Endothelial cell of umbilical vein (primary cell): ENCODE measurements at regions not wholly inside any gene's neighbourhood (a gene's known extent, or its start where the extent isn't known, plus 50 kb on each side); places are given as distances from the start of the nearest gene placed in this dataset.

Source experiments
- BruUV-seq: library from RNA; stranded (reverse); fragments of 400-500 nt; replicated peaks from 2 replicates; lab custom pipeline; 2021; lab: Mats Ljungman, UMichigan
- CTCF ChIA-PET: fragments of 300-600, 350-600 bp; sonication (Branson Sonifier 250); formaldehyde crosslinking; loops from one replicate; lab custom pipeline; 2021; ENCODE audit warnings: antibody characterized with exemption, inconsistent platforms; lab: Charles Lee
- POLR2A ChIA-PET: fragments of 300-600, 350-600 bp; sonication (Branson Sonifier 250); formaldehyde crosslinking; loops from one replicate; lab custom pipeline; 2021; ENCODE audit warnings: antibody characterized with exemption, inconsistent platforms; lab: Charles Lee
- DNase-seq: peaks from one replicate; pipeline ENCODE4 v3.0.0-alpha.2; 2011; ENCODE audit warnings: low read depth, low spot score
- FAIRE-seq: peaks from 2 replicates; lab custom pipeline; 2011; peaks lifted over from hg19 to GRCh38; lab: Jason Lieb, UNC
- H2AFZ ChIP-seq: 2 replicates; pipeline ENCODE4 v1.6.0; 2012; ENCODE audit warnings: low read depth, low read length, control low read depth, inconsistent platforms
- H3K27ac ChIP-seq: 2 replicates; pipeline ENCODE4 v1.5.1; 2011; ENCODE audit warnings: low read depth, mild to moderate bottlenecking, control low read depth, low read length, moderate library complexity; ENCODE audit not compliant: insufficient read depth
- H3K27me3 ChIP-seq, 2 experiments: 2 replicates each; pipeline versions ENCODE4 v1.6.0 to v1.6.1; 2011; ENCODE audit warnings: low read length in 2 of 2, mixed read lengths in 1 of 2; ENCODE audit not compliant: control insufficient read depth in 2 of 2, insufficient read depth in 2 of 2
- H3K36me3 ChIP-seq, 2 experiments: 2 replicates in 1 of 2; 3 replicates in 1 of 2; pipeline ENCODE4 v1.5.1; 2011; ENCODE audit warnings: low read length in 2 of 2, mild to moderate bottlenecking in 1 of 2, moderate library complexity in 1 of 2; ENCODE audit not compliant: control insufficient read depth in 2 of 2, insufficient read depth in 2 of 2; ENCODE audit errors: extremely low read depth in 1 of 2
- H3K4me1 ChIP-seq: 3 replicates; pipeline ENCODE4 v1.5.1; 2011; ENCODE audit warnings: mild to moderate bottlenecking, low read length; ENCODE audit not compliant: control insufficient read depth, insufficient read depth; ENCODE audit errors: extremely low read depth
- H3K4me2 ChIP-seq: 2 replicates; pipeline ENCODE4 v1.6.1; 2011; ENCODE audit warnings: low read length, control low read depth, mixed read lengths; ENCODE audit not compliant: insufficient read depth
- H3K4me3 ChIP-seq, 3 experiments: fragments of 200-600 bp in 1 of 3; sonication (generic), shearing (Covaris generic) in 1 of 3; replicated peaks in 1 of 3; 2 replicates each; pipeline ENCODE4 v1.5.1; 2011 to 2016; ENCODE audit warnings: control low read depth in 3 of 3, low read length in 3 of 3, mild to moderate bottlenecking in 2 of 3, inconsistent platforms in 1 of 3, low read depth in 1 of 3, moderate library complexity in 1 of 3; ENCODE audit not compliant: insufficient read depth in 1 of 3
- H3K79me2 ChIP-seq: 2 replicates; pipeline ENCODE4 v1.6.0; 2012; ENCODE audit warnings: low read length, inconsistent platforms; ENCODE audit not compliant: control insufficient read depth, insufficient read depth
- H3K9ac ChIP-seq: replicated peaks from 2 replicates; pipeline ENCODE3; 2011; ENCODE audit warnings: low read length, control low read depth; ENCODE audit not compliant: insufficient read depth; ENCODE audit errors: extremely low read depth
- H3K9me1 ChIP-seq: replicated peaks from 3 replicates; pipeline ENCODE4 v1.6.0; 2011; ENCODE audit warnings: mild to moderate bottlenecking, low read length; ENCODE audit not compliant: control insufficient read depth, insufficient read depth; ENCODE audit errors: extremely low read depth
- H3K9me3 ChIP-seq: replicated peaks from 2 replicates; pipeline ENCODE4 v1.5.1; 2012; ENCODE audit warnings: low read length, inconsistent platforms; ENCODE audit not compliant: control insufficient read depth, insufficient read depth
- H4K20me1 ChIP-seq: replicated peaks from 2 replicates; pipeline ENCODE3; 2011; ENCODE audit warnings: mild to moderate bottlenecking, low read length; ENCODE audit not compliant: control insufficient read depth, insufficient read depth; ENCODE audit errors: extremely low read depth
- EZH2 ChIP-seq: IDR thresholded peaks from 2 replicates; pipeline ENCODE4 v1.6.1; 2012; ENCODE audit warnings: borderline replicate concordance, low read depth, mild to moderate bottlenecking, moderate library complexity, low read length, inconsistent platforms; ENCODE audit not compliant: severe bottlenecking
- FOS ChIP-seq: IDR thresholded peaks from 2 replicates; pipeline ENCODE4 v1.6.1; 2011; ENCODE audit warnings: mild to moderate bottlenecking, low read length, moderate library complexity, borderline replicate concordance; ENCODE audit not compliant: insufficient read depth
- GATA2 ChIP-seq: IDR thresholded peaks from 2 replicates; pipeline ENCODE4 v1.7.0; 2011; ENCODE audit warnings: low read depth, mild to moderate bottlenecking, moderate library complexity, mixed read lengths, low read length; ENCODE audit not compliant: insufficient read length, insufficient read depth
- JUN ChIP-seq: IDR thresholded peaks from 2 replicates; pipeline ENCODE4 v1.6.1; 2011; ENCODE audit warnings: borderline replicate concordance, low read depth; ENCODE audit not compliant: insufficient read length, insufficient read depth
- MYC ChIP-seq: IDR thresholded peaks from one replicate; pipeline ENCODE4 v1.6.1; 2011; ENCODE audit warnings: mild to moderate bottlenecking, low read depth, low read length
- POLR2A ChIP-seq: IDR thresholded peaks from 2 replicates; pipeline ENCODE4 v1.6.1; 2012; ENCODE audit warnings: low read depth, mild to moderate bottlenecking, control low read depth, low read length
- POLR2AphosphoS5 ChIP-seq: IDR thresholded peaks from 2 replicates; pipeline ENCODE4 v1.6.1; 2012; ENCODE audit warnings: low read depth, mild to moderate bottlenecking, control low read depth, low read length, moderate library complexity; ENCODE audit not compliant: insufficient read depth
- dilution Hi-C: fragments of 300-500 bp; cut with MboI; formaldehyde crosslinking; loops from one replicate; pipeline ENCODE4 v1.15.0; 2019; ENCODE audit warnings: low sequenced_read_pairs; ENCODE audit not compliant: extremely low pct_ligation_motif_present
- intact Hi-C: fragments of 100-400 bp; cut with micrococcal nuclease; formaldehyde crosslinking; loops from one replicate; pipeline ENCODE4 v1.10.0; 2022
- TF ChIP-seq, protein P1 (sequence below), 2 donors: IDR thresholded peaks; 1 replicate in 1 of 2; 2 replicates in 1 of 2; pipeline ENCODE4 v1.5.1; 2011; ENCODE audit warnings: low read length in 2 of 2, mild to moderate bottlenecking in 2 of 2, moderate library complexity in 2 of 2, control low read depth in 1 of 2, inconsistent platforms in 1 of 2, low read depth in 1 of 2; ENCODE audit not compliant: insufficient read depth in 1 of 2; ENCODE audit errors: extremely low read depth in 1 of 2
- TF ChIP-seq, protein P2 (sequence below): IDR thresholded peaks from 2 replicates; pipeline ENCODE4 v1.6.1; 2011; ENCODE audit not compliant: insufficient read depth, insufficient read length

DNA sequence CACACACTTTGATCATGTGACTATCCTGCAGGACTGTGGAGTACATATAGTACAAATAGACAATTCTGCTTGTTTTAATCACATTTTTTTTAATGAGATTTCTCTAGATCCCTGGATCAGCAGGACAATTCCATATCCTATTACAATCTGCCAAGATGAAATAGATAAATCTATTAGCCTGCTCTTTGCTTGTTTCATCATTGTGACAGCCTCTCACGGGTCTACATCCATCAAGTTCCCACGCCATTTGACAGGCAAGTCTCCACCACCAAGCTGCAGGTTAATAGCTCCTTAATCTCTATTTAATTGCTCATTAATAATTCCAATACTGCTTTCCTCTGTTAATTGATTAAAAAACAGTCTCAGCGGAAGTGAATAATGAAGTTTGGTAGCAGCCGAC lies 671.5 kb downstream of the CCSER2 start:
- intact Hi-C loops (no loop called here), dilution Hi-C loops (no loop called here)
- no peaks in the 10 kb centered on the region for H4K20me1 ChIP-seq
- ChIA-PET POLR2A (no interaction called here), CTCF (no interaction called here)
- no peak overlapping the region for H2AFZ ChIP-seq
- no peaks in the 10 kb centered on the region for H3K36me3 ChIP-seq
- H3K9me3 ChIP-seq: no peaks in the 10 kb centered on the region
- no peaks in the 10 kb centered on the region for H3K27me3 ChIP-seq
- H3K4me1 ChIP-seq: no peaks in the 10 kb centered on the region
- H3K79me2 ChIP-seq: no peaks in the 10 kb centered on the region
- H3K27ac ChIP-seq: no peak overlapping the region
- H3K4me3 ChIP-seq: no peak overlapping the region
- no peaks in the 10 kb centered on the region for H3K9me1 ChIP-seq
- no peak for FAIRE-seq
- DNase-seq: no peak
- H3K4me2 ChIP-seq: no peak overlapping the region
- no TSS peak for BruUV-seq
- no peak overlapping the region for H3K9ac ChIP-seq
- TF ChIP-seq JUN: no peak
- no peak for TF ChIP-seq POLR2A
- TF ChIP-seq, protein P1, sequence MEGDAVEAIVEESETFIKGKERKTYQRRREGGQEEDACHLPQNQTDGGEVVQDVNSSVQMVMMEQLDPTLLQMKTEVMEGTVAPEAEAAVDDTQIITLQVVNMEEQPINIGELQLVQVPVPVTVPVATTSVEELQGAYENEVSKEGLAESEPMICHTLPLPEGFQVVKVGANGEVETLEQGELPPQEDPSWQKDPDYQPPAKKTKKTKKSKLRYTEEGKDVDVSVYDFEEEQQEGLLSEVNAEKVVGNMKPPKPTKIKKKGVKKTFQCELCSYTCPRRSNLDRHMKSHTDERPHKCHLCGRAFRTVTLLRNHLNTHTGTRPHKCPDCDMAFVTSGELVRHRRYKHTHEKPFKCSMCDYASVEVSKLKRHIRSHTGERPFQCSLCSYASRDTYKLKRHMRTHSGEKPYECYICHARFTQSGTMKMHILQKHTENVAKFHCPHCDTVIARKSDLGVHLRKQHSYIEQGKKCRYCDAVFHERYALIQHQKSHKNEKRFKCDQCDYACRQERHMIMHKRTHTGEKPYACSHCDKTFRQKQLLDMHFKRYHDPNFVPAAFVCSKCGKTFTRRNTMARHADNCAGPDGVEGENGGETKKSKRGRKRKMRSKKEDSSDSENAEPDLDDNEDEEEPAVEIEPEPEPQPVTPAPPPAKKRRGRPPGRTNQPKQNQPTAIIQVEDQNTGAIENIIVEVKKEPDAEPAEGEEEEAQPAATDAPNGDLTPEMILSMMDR (IDR thresholded peaks at IDR 0.05; ENCODE audit: extremely low read depth in 1 of 2, insufficient read depth in 1 of 2, low read depth in 1 of 2, low read length in 2 of 2): no peak
- no peak for TF ChIP-seq GATA2
- no peak for TF ChIP-seq POLR2AphosphoS5
- TF ChIP-seq MYC: no peak
- TF ChIP-seq, protein P2, sequence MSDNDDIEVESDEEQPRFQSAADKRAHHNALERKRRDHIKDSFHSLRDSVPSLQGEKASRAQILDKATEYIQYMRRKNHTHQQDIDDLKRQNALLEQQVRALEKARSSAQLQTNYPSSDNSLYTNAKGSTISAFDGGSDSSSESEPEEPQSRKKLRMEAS: no peak
- TF ChIP-seq FOS: no peak
- TF ChIP-seq EZH2: no peak
